H1 (cell line): ENCODE measurements at regions not wholly inside any gene's neighbourhood (a gene's known extent, or its start where the extent isn't known, plus 50 kb on each side); places are given as distances from the start of the nearest gene placed in this dataset.

ENCODE experiments used
- CTCF ChIA-PET: fragments of 300-600 bp; sonication (Branson Sonifier 250); formaldehyde crosslinking; loops from one replicate; lab custom pipeline; 2021; ENCODE audit not compliant: partially characterized antibody; lab: Charles Lee
- POLR2A ChIA-PET: fragments of 300-600 bp; sonication (Branson Sonifier 250); formaldehyde crosslinking; loops from one replicate; lab custom pipeline; 2021; ENCODE audit warnings: inconsistent platforms; ENCODE audit not compliant: partially characterized antibody; lab: Charles Lee
- DNase-seq, 2 experiments: peaks; one replicate each; pipeline versions ENCODE4 v3.0.0 to v3.0.0-alpha.2; 2010 to 2022; ENCODE audit warnings: low spot score in 2 of 2, low read depth in 1 of 2, mixed read lengths in 1 of 2
- FAIRE-seq: peaks from 2 replicates; lab custom pipeline; 2011; peaks lifted over from hg19 to GRCh38; lab: Jason Lieb, UNC
- H2AFZ ChIP-seq: 2 replicates; pipeline ENCODE4 v1.8.1; 2012; ENCODE audit warnings: low read length, inconsistent platforms
- H2AK5ac ChIP-seq: 2 replicates; pipeline ENCODE4 v1.6.1; 2013; ENCODE audit warnings: low read depth, low read length
- H2BK120ac ChIP-seq: replicated peaks from 2 replicates; pipeline ENCODE3; 2013; ENCODE audit warnings: low read depth, low read length, inconsistent platforms
- H2BK12ac ChIP-seq: 2 replicates; pipeline ENCODE4 v1.6.1; 2013; ENCODE audit warnings: low read depth, low read length
- H2BK15ac ChIP-seq: 2 replicates; pipeline ENCODE4 v1.6.1; 2013; ENCODE audit warnings: low read length
- H2BK20ac ChIP-seq: 2 replicates; pipeline ENCODE4 v1.6.1; 2013; ENCODE audit warnings: low read length
- H2BK5ac ChIP-seq: 2 replicates; pipeline ENCODE4 v1.6.1; 2013; ENCODE audit warnings: low read depth, low read length
- H3K14ac ChIP-seq: 2 replicates; pipeline ENCODE4 v1.6.1; 2013; ENCODE audit warnings: inconsistent platforms; ENCODE audit not compliant: insufficient read length
- H3K18ac ChIP-seq: 2 replicates; pipeline ENCODE4 v1.6.1; 2013; ENCODE audit warnings: low read length; ENCODE audit errors: extremely low read depth
- H3K23ac ChIP-seq: 2 replicates; pipeline ENCODE4 v1.6.1; 2013; ENCODE audit warnings: inconsistent platforms; ENCODE audit not compliant: insufficient read length
- H3K23me2 ChIP-seq: 2 replicates; pipeline ENCODE4 v1.6.1; 2013; ENCODE audit warnings: low read depth, low read length
- H3K27ac ChIP-seq: 2 replicates; pipeline ENCODE4 v1.6.1; 2011; ENCODE audit warnings: low read depth, low read length, inconsistent platforms
- H3K27me3 ChIP-seq, 4 experiments: replicated peaks in 1 of 4; 1 replicate in 1 of 4; 2 replicates in 3 of 4; pipeline versions ENCODE4 v1.6.1 to v1.8.1; 2011 to 2013; ENCODE audit warnings: low read length in 3 of 4, mild to moderate bottlenecking in 3 of 4, inconsistent platforms in 2 of 4, mixed read lengths in 2 of 4, moderate library complexity in 1 of 4; ENCODE audit not compliant: control insufficient read depth in 3 of 4, insufficient read depth in 3 of 4; ENCODE audit errors: extremely low read depth in 1 of 4
- H3K36me3 ChIP-seq, 4 experiments: 2 replicates each; pipeline versions ENCODE4 v1.6.1 to v1.8.1; 2011 to 2013; ENCODE audit warnings: mild to moderate bottlenecking in 4 of 4, low read length in 3 of 4, moderate library complexity in 2 of 4, control low read depth in 1 of 4, inconsistent platforms in 1 of 4; ENCODE audit not compliant: insufficient read depth in 4 of 4, control insufficient read depth in 2 of 4
- H3K4ac ChIP-seq: replicated peaks from 2 replicates; pipeline ENCODE3; 2013; ENCODE audit warnings: low read length, low read depth, mixed read lengths, inconsistent platforms; ENCODE audit not compliant: insufficient read length
- H3K4me1 ChIP-seq, 4 experiments: replicated peaks in 1 of 4; 1 replicate in 1 of 4; 2 replicates in 3 of 4; pipeline versions ENCODE4 v1.6.1 to v1.8.1; 2011 to 2013; ENCODE audit warnings: low read length in 3 of 4, inconsistent platforms in 2 of 4, mixed read lengths in 1 of 4; ENCODE audit not compliant: insufficient read depth in 4 of 4, control insufficient read depth in 3 of 4
- H3K4me2 ChIP-seq, 2 experiments: 2 replicates each; pipeline versions ENCODE4 v1.6.1 to v1.8.1; 2011 to 2013; ENCODE audit warnings: low read depth in 2 of 2, low read length in 2 of 2, control low read depth in 1 of 2, inconsistent platforms in 1 of 2, mild to moderate bottlenecking in 1 of 2; ENCODE audit not compliant: insufficient read depth in 1 of 2
- H3K4me3 ChIP-seq, 4 experiments: fragments of 200-600, 300-600 bp in 1 of 4; sonication (generic), shearing (Covaris generic), sonication (Bioruptor Twin) in 1 of 4; 2 replicates each; pipeline versions ENCODE4 v1.5.1 to v1.8.1; 2011 to 2016; ENCODE audit warnings: low read length in 4 of 4, low read depth in 3 of 4, control low read depth in 2 of 4, inconsistent platforms in 2 of 4, mild to moderate bottlenecking in 2 of 4, mixed read lengths in 1 of 4, moderate library complexity in 1 of 4; ENCODE audit not compliant: insufficient read depth in 2 of 4; ENCODE audit errors: extremely low read depth in 1 of 4
- H3K56ac ChIP-seq: replicated peaks from 2 replicates; pipeline ENCODE3; 2013; ENCODE audit warnings: low read depth, mild to moderate bottlenecking, mixed read lengths, low read length, inconsistent platforms; ENCODE audit not compliant: insufficient read length
- H3K79me1 ChIP-seq: 2 replicates; pipeline ENCODE4 v1.6.1; 2013; ENCODE audit warnings: low read depth, low read length, control low read depth
- H3K79me2 ChIP-seq, 2 experiments: 2 replicates each; pipeline versions ENCODE4 v1.6.1 to v1.8.1; 2012 to 2013; ENCODE audit warnings: low read length in 2 of 2, mild to moderate bottlenecking in 2 of 2, inconsistent platforms in 1 of 2; ENCODE audit not compliant: insufficient read depth in 2 of 2, control insufficient read depth in 1 of 2
- H3K9ac ChIP-seq, 4 experiments: replicated peaks in 1 of 4; 1 replicate in 1 of 4; 2 replicates in 3 of 4; pipeline versions ENCODE4 v1.6.1 to v1.8.1; 2011 to 2013; ENCODE audit warnings: low read depth in 3 of 4, low read length in 3 of 4, control low read depth in 2 of 4, mild to moderate bottlenecking in 2 of 4, moderate library complexity in 2 of 4, inconsistent platforms in 1 of 4; ENCODE audit errors: extremely low read depth in 1 of 4
- H3K9me3 ChIP-seq, 2 experiments: 2 replicates each; pipeline versions ENCODE4 v1.6.1 to v1.8.1; 2012 to 2013; ENCODE audit warnings: mild to moderate bottlenecking in 2 of 2, moderate library complexity in 2 of 2, control low read depth in 1 of 2, inconsistent platforms in 1 of 2, low read depth in 1 of 2, low read length in 1 of 2, mixed read lengths in 1 of 2; ENCODE audit not compliant: insufficient read depth in 2 of 2
- H4K20me1 ChIP-seq, 2 experiments: replicated peaks in 1 of 2; 2 replicates each; pipeline versions ENCODE3 to v1.8.1; 2011 to 2013; ENCODE audit warnings: inconsistent platforms in 2 of 2, low read length in 2 of 2, mild to moderate bottlenecking in 1 of 2; ENCODE audit not compliant: insufficient read depth in 2 of 2, control insufficient read depth in 1 of 2
- H4K5ac ChIP-seq: 2 replicates; pipeline ENCODE4 v1.6.1; 2013; ENCODE audit warnings: low read length, low read depth, mixed read lengths, inconsistent platforms; ENCODE audit not compliant: insufficient read length
- H4K8ac ChIP-seq: 2 replicates; pipeline ENCODE4 v1.8.0; 2013; ENCODE audit warnings: mild to moderate bottlenecking, moderate library complexity, low read length, inconsistent platforms; ENCODE audit not compliant: insufficient read depth; ENCODE audit errors: extremely low read depth
- H4K91ac ChIP-seq: replicated peaks from 2 replicates; pipeline ENCODE3; 2013; ENCODE audit warnings: low read length, mixed read lengths, inconsistent platforms; ENCODE audit not compliant: insufficient read length
- BRCA1 ChIP-seq: IDR thresholded peaks from 2 replicates; pipeline ENCODE4 v1.6.1; 2012; ENCODE audit warnings: low read depth, low read length, improper control_type of control experiment
- CHD1 ChIP-seq: IDR thresholded peaks from 2 replicates; pipeline ENCODE4 v1.6.1; 2012; ENCODE audit warnings: low read depth, low read length, improper control_type of control experiment
- CTBP2 ChIP-seq: IDR thresholded peaks from 2 replicates; pipeline ENCODE4 v1.7.0; 2011; ENCODE audit warnings: borderline replicate concordance, mild to moderate bottlenecking, moderate library complexity, mixed read lengths, low read length; ENCODE audit not compliant: insufficient read depth, insufficient read length
- GTF2F1 ChIP-seq: IDR thresholded peaks from 2 replicates; pipeline ENCODE4 v1.6.1; 2012; ENCODE audit warnings: low read depth, low read length, improper control_type of control experiment, borderline replicate concordance
- HDAC2 ChIP-seq, 2 experiments: fragments of 300-600 bp in 1 of 2; sonication (generic) in 1 of 2; IDR thresholded peaks; 2 replicates each; pipeline ENCODE4 v1.6.1; 2011 to 2012; ENCODE audit warnings: low read depth in 2 of 2, low read length in 2 of 2, mild to moderate bottlenecking in 2 of 2, moderate library complexity in 2 of 2, borderline replicate concordance in 1 of 2, inconsistent platforms in 1 of 2
- MAFK ChIP-seq: IDR thresholded peaks from 2 replicates; pipeline ENCODE4 v1.6.1; 2012; ENCODE audit warnings: low read depth, mild to moderate bottlenecking, improper control_type of control experiment, low read length
- NRF1 ChIP-seq: IDR thresholded peaks from 2 replicates; pipeline ENCODE4 v1.6.1; 2011; ENCODE audit warnings: mild to moderate bottlenecking, low read depth, low read length, improper control_type of control experiment
- PHF8 ChIP-seq: fragments of 200-600 bp; sonication (generic); conservative IDR thresholded peaks from 2 replicates; pipeline ENCODE4 v1.7.1; 2012; ENCODE audit warnings: low read depth, mild to moderate bottlenecking, inconsistent platforms, low read length, moderate library complexity
- SIRT6 ChIP-seq: IDR thresholded peaks from one replicate; pipeline ENCODE4 v1.7.1; 2012; ENCODE audit warnings: low read length, inconsistent platforms
- SP1 ChIP-seq: IDR thresholded peaks from 2 replicates; pipeline ENCODE4 v1.6.1; 2011; ENCODE audit warnings: low read depth, low read length
- USF2 ChIP-seq: IDR thresholded peaks from 2 replicates; pipeline ENCODE4 v1.6.1; 2011; ENCODE audit warnings: low read length, improper control_type of control experiment
- YY1 ChIP-seq: IDR thresholded peaks from 2 replicates; pipeline ENCODE4 v1.6.1; 2011; ENCODE audit warnings: low read depth, mild to moderate bottlenecking, low read length
- WGBS, 2 experiments: shearing (Covaris generic) in 1 of 2; methylation state at CpG; one replicate each; pipeline versions ENCODE4 v1.1.6 to v1.1.7; 2013 to 2015; ENCODE audit warnings: low lambda C conversion rate in 2 of 2, mixed read lengths in 2 of 2, inconsistent platforms in 1 of 2, low coverage in 1 of 2, missing lambda C conversion rate in 1 of 2; ENCODE audit not compliant: insufficient replicate concordance in 2 of 2, insufficient coverage in 1 of 2, insufficient read length in 1 of 2; ENCODE audit errors: extremely low coverage in 1 of 2, missing lambda C conversion rate in 1 of 2; 5-methylcytosine and 5-hydroxymethylcytosine counted together

- no peak overlapping the region for H2AFZ ChIP-seq
- no peak overlapping the region for H2BK20ac ChIP-seq
- no peaks in the 10 kb centered on the region for H3K9me3 ChIP-seq
- H3K4me1 ChIP-seq = peaks cover 0 to 2% (median 0%) of the 10 kb centered on the region in 4 experiments; a peak in 1 of 7 replicates
- no peak overlapping the region for H2AK5ac ChIP-seq
- no peak overlapping the region for H3K18ac ChIP-seq
- no peaks in the 10 kb centered on the region for H3K27me3 ChIP-seq
- no peak overlapping the region for H2BK12ac ChIP-seq
- no peaks in the 10 kb centered on the region for H3K79me1 ChIP-seq
- no peaks in the 10 kb centered on the region for H4K20me1 ChIP-seq
- no peak overlapping the region for H3K4me2 ChIP-seq
- ChIA-PET CTCF (interaction anchor here (0.9 to 7.3 kb wide), 10 partner anchors 25 to 617 kb away, joined by 3 to 115 read pairs (median 5); no protein-coding TSS in a partner anchor), POLR2A (no interaction called here)
- H2BK120ac ChIP-seq = no peak overlapping the region
- WGBS, 2 experiments = 92% methylated on average over 24 of the region's 36 CpGs; no CpG with 5 or more reads in 1 of the 2 experiments
- H4K8ac ChIP-seq = no peak overlapping the region
- no peak overlapping the region for H3K14ac ChIP-seq
- no peak overlapping the region for H3K4ac ChIP-seq
- no peaks in the 10 kb centered on the region for H3K36me3 ChIP-seq
- no peak overlapping the region for H3K4me3 ChIP-seq
- H2BK15ac ChIP-seq = no peak overlapping the region
- H3K79me2 ChIP-seq = no peaks in the 10 kb centered on the region
- no peak overlapping the region for H3K9ac ChIP-seq
- H2BK5ac ChIP-seq = no peak overlapping the region
- H4K5ac ChIP-seq = no peak overlapping the region
- H3K56ac ChIP-seq = no peak overlapping the region
- DNase-seq (no peak), FAIRE-seq (no peak)
- H3K23ac ChIP-seq = no peak overlapping the region
- H3K27ac ChIP-seq = no peak overlapping the region
- H3K23me2 ChIP-seq = no peaks in the 10 kb centered on the region
- no peak overlapping the region for H4K91ac ChIP-seq
- TF ChIP-seq PHF8 (no peak), YY1 (no peak), NRF1 (no peak), SIRT6 (no peak), BRCA1 (no peak), CHD1 (no peak), MAFK (no peak), USF2 (no peak), HDAC2 (IDR thresholded peaks at IDR 0.05; ENCODE audit: borderline replicate concordance in 1 of 2, low read depth in 2 of 2, low read length in 2 of 2) (no peak), CTBP2 (no peak), GTF2F1 (no peak), SP1 (no peak)
Observed at GRCh38 chr2:41697389-41697788, 350.4 kb upstream of the PKDCC start.
